ENCODE measurements at regions not wholly inside any gene's neighbourhood (a gene's known extent, or its start where the extent isn't known, plus 50 kb on each side); places are given as distances from the start of the nearest gene placed in this dataset.

DNA sequence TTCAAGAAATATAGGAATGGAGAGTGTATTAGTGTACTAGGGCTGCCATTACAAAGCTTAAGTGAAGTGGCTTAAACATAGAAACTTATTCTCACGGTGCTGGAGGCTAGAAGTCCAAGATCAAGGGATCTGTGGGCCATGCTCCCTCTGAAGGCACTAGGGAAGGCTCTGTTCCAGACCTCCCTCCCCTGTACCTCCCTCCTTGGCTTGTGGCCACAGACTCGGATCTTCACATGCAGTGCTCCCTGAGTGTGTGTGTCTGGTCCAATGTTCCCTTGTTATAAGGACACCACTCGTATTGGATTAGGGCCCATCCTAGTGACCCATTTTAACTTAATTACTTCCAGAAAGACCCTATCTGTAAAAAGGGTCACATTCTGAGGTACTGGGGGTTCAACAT lies 225.6 kb downstream of the VRK1 start:
- no peak overlapping the region for H3K4me3 ChIP-seq (ENCODE audit: low read depth, low read length)
- in situ Hi-C loops (cut with HindIII; ENCODE audit: low sequenced_read_pairs), result no loop called here
- no peak for DNase-seq (ENCODE audit: low read depth)
- TF ChIP-seq, protein P1, sequence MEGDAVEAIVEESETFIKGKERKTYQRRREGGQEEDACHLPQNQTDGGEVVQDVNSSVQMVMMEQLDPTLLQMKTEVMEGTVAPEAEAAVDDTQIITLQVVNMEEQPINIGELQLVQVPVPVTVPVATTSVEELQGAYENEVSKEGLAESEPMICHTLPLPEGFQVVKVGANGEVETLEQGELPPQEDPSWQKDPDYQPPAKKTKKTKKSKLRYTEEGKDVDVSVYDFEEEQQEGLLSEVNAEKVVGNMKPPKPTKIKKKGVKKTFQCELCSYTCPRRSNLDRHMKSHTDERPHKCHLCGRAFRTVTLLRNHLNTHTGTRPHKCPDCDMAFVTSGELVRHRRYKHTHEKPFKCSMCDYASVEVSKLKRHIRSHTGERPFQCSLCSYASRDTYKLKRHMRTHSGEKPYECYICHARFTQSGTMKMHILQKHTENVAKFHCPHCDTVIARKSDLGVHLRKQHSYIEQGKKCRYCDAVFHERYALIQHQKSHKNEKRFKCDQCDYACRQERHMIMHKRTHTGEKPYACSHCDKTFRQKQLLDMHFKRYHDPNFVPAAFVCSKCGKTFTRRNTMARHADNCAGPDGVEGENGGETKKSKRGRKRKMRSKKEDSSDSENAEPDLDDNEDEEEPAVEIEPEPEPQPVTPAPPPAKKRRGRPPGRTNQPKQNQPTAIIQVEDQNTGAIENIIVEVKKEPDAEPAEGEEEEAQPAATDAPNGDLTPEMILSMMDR (IDR thresholded peaks at IDR 0.05; ENCODE audit: low read depth, low read length, missing control alignments), result no peak

DNA sequence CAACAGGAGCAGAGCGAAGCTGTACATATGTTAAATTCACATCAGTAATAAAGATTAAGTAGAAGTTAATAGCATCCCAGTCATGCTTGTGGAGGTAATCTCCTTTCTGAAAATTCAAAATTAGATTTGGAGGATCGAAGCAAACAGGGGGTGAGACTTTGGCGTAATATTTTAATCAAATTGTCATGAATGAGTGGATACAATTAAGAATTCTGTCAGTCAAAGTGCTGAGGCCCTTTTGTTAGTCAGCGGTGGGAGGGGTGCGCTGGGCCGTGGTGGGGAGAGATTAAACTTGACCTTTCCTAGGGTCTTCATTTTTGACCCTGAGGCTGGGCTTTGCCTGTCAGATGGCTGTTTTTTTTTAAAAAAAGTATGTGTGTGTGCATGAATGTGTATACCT lies 226.7 kb downstream of the VRK1 start:
- in situ Hi-C loops (cut with HindIII; ENCODE audit: low sequenced_read_pairs), result no loop called here
- H3K4me3 ChIP-seq (ENCODE audit: low read depth, low read length), result no peak overlapping the region
- no peak for DNase-seq (ENCODE audit: low read depth)
- TF ChIP-seq, protein P1 (IDR thresholded peaks at IDR 0.05; ENCODE audit: low read depth, low read length, missing control alignments), result no peak

DNA sequence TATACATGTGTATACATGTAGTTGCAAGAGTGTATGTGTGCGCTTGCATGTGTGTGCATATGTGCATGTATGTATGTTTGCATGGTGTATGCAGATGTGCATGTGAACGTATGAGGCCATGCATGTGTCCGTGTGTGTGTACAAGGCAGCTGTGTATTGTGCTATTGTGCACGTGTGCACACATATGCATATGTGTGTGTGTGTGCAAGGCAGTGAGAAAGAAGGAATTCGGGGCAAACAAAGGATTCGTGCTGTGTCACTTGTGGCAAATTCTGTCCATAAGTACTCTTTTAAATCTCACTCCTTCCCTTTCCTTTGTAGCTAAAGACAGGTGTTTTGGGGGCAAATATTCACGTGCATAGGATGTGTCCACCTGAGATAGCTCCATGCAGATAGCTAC lies 227.1 kb downstream of the VRK1 start:
- no peak for DNase-seq (ENCODE audit: low read depth)

DNA sequence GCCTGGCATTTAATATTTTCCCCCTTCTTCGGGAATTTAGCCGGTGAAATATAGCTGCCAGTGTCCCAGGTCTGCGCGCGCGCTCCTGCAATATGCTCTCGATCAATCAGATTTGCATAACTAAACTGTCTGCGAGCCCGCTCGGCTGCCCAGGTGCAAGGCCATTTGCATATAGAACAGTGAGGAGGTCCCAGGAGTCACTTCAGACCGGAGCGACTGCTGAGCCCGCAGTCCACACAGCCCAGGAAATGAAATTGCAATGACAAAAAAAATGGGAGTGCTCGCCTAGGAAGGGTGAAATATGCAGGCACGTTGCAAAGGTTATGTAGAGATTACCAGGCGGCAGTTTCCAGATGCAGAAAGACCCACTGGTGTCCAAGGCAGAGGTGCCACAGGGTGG lies 228.5 kb downstream of the VRK1 start:
- H3K4me3 ChIP-seq (ENCODE audit: low read depth, low read length), result no peak overlapping the region
- in situ Hi-C loops (cut with HindIII; ENCODE audit: low sequenced_read_pairs), result no loop called here
- no peak for DNase-seq (ENCODE audit: low read depth)
- TF ChIP-seq, protein P1 (IDR thresholded peaks at IDR 0.05; ENCODE audit: low read depth, low read length, missing control alignments), result no peak

More for the DNA sequence above, 227.1 kb downstream of the VRK1 start:
- no peak overlapping the region for H3K4me3 ChIP-seq (ENCODE audit: low read depth, low read length)
- in situ Hi-C loops (cut with HindIII; ENCODE audit: low sequenced_read_pairs), result no loop called here
- TF ChIP-seq, protein P1 (IDR thresholded peaks at IDR 0.05; ENCODE audit: low read depth, low read length, missing control alignments), result no peak

DNA sequence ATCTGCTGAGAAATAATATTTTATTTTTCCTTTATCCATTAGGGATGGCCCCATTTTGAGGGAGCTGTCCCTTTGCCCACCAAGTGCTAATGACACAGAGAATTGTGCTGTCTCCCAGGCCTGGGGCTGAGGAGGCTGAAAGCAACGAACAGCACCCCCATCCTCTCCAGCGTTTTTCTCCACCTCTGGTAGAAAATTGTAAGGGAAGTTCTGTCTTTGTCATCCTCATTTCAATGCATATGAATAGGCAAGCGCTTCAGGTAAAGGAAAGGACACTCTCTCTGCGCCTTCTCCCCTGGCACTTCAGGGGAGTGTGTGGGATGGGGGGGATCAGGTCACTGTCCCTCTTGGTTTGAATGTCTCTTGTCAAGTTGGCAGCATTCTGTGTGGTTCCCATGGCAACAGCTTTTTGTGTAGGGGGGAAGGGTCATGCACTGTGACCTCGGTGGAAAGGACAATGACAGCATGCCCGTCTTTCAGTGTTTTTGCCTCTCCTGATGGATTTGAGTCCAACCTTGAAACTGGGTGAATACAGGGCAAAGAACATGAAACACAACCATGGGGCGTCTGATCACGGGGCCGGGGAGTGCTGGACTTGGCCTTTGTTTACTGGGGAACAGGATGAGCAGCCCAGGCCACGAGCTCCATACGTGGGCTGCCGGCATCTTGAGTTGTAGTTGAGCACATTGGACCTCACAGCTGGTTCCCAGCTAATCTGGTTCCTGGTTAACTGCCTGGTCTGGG lies 230.2 kb downstream of the VRK1 start:
- TF ChIP-seq, protein P1 (IDR thresholded peaks at IDR 0.05; ENCODE audit: low read depth, low read length, missing control alignments), result no peak
- H3K4me3 ChIP-seq (ENCODE audit: low read depth, low read length), result no peak overlapping the region
- DNase-seq (ENCODE audit: low read depth), result no peak
- in situ Hi-C loops (cut with HindIII; ENCODE audit: low sequenced_read_pairs), result no loop called here

DNA sequence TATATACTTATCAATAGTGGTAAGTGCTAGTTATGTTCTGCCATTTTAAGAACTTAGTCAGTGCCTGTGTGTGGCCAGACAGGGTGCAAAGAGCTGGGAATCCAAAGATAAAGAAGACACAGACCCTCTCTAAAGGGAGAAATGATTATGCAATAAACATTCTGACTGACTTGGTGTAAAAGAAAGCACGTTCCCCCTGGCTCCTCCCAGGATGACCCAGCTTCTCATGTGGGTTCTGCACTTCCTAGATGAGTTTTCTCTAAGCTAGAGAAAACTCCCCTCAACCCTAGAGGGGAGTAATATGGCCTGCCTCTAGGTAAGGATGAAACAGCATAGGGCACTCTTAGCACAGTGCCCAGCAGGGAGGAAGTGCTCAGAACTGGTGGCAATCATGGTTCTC lies 231.2 kb downstream of the VRK1 start:
- in situ Hi-C loops (cut with HindIII; ENCODE audit: low sequenced_read_pairs), result no loop called here
- TF ChIP-seq, protein P1 (IDR thresholded peaks at IDR 0.05; ENCODE audit: low read depth, low read length, missing control alignments), result no peak
- no peak for DNase-seq (ENCODE audit: low read depth)
- H3K4me3 ChIP-seq (ENCODE audit: low read depth, low read length), result no peak overlapping the region
